ENCODE measurements at regions not wholly inside any gene's neighbourhood (a gene's known extent, or its start where the extent isn't known, plus 50 kb on each side); places are given as distances from the start of the nearest gene placed in this dataset.

- no peak overlapping the region for H3K27ac ChIP-seq (ENCODE audit: low read length)
- no peak for DNase-seq
- H3K4me1 ChIP-seq (ENCODE audit: control insufficient read depth, insufficient read depth, low read length) = no peaks in the 10 kb centered on the region
- H3K36me3 ChIP-seq (ENCODE audit: control insufficient read depth, insufficient read depth, low read length) = no peaks in the 10 kb centered on the region
- H3K9me3 ChIP-seq (replicated peaks; ENCODE audit: control insufficient read depth, low read depth, low read length) = no peaks in the 10 kb centered on the region
- WGBS (ENCODE audit: insufficient coverage) = 63% methylated on average over 5 of the region's 9 CpGs
- no peak overlapping the region for H3K4me3 ChIP-seq (ENCODE audit: low read length)
- H3K27me3 ChIP-seq (ENCODE audit: control insufficient read depth, insufficient read depth, low read length) = no peaks in the 10 kb centered on the region
Measured at GRCh38 chr5:2588850-2589501, 162.5 kb downstream of the IRX2 start.

GRCh38 chr5:2587189-2588031 lies 164.1 kb downstream of the IRX2 start:
- 87% methylated on average over 15 of the region's 15 CpGs for WGBS (ENCODE audit: insufficient coverage)
- Histone ChIP-seq H3K9me3 (replicated peaks; ENCODE audit: control insufficient read depth, low read depth, low read length) (no peaks in the 10 kb centered on the region), H3K4me1 (ENCODE audit: control insufficient read depth, insufficient read depth, low read length) (no peaks in the 10 kb centered on the region), H3K27ac (ENCODE audit: low read length) (no peak overlapping the region), H3K4me3 (ENCODE audit: low read length) (no peak overlapping the region), H3K27me3 (ENCODE audit: control insufficient read depth, insufficient read depth, low read length) (no peaks in the 10 kb centered on the region), H3K36me3 (ENCODE audit: control insufficient read depth, insufficient read depth, low read length) (no peaks in the 10 kb centered on the region)
- DNase-seq = no peak

GRCh38 chr5:2586016-2586715 lies 165.3 kb downstream of the IRX2 start:
- no peaks in the 10 kb centered on the region for H3K36me3 ChIP-seq (ENCODE audit: control insufficient read depth, insufficient read depth, low read length)
- no peak overlapping the region for H3K27ac ChIP-seq (ENCODE audit: low read length)
- 88% methylated on average over 4 of the region's 9 CpGs for WGBS (ENCODE audit: insufficient coverage)
- DNase-seq = no peak
- no peaks in the 10 kb centered on the region for H3K4me1 ChIP-seq (ENCODE audit: control insufficient read depth, insufficient read depth, low read length)
- no peak overlapping the region for H3K4me3 ChIP-seq (ENCODE audit: low read length)
- H3K27me3 ChIP-seq (ENCODE audit: control insufficient read depth, insufficient read depth, low read length) = no peaks in the 10 kb centered on the region
- H3K9me3 ChIP-seq (replicated peaks; ENCODE audit: control insufficient read depth, low read depth, low read length) = no peaks in the 10 kb centered on the region

- DNase-seq = no peak
- WGBS (ENCODE audit: insufficient coverage) = 73% methylated on average over 3 of the region's 3 CpGs
Measured at GRCh38 chr5:2584579-2585269, 166.8 kb downstream of the IRX2 start.

GRCh38 chr5:2582507-2582906 lies 169.0 kb downstream of the IRX2 start:
- Histone ChIP-seq H3K4me3 (ENCODE audit: low read length) (no peak overlapping the region), H3K36me3 (ENCODE audit: control insufficient read depth, insufficient read depth, low read length) (no peaks in the 10 kb centered on the region), H3K4me1 (ENCODE audit: control insufficient read depth, insufficient read depth, low read length) (no peaks in the 10 kb centered on the region), H3K27me3 (ENCODE audit: control insufficient read depth, insufficient read depth, low read length) (no peaks in the 10 kb centered on the region), H3K9me3 (replicated peaks; ENCODE audit: control insufficient read depth, low read depth, low read length) (no peaks in the 10 kb centered on the region), H3K27ac (ENCODE audit: low read length) (no peak overlapping the region)
- DNase-seq = no peak
- 87% methylated on average over 4 of the region's 4 CpGs for WGBS (ENCODE audit: insufficient coverage)

More at GRCh38 chr5:2584579-2585269, 166.8 kb downstream of the IRX2 start:
- Histone ChIP-seq H3K4me3 (ENCODE audit: low read length) (no peak overlapping the region), H3K27me3 (ENCODE audit: control insufficient read depth, insufficient read depth, low read length) (no peaks in the 10 kb centered on the region), H3K9me3 (replicated peaks; ENCODE audit: control insufficient read depth, low read depth, low read length) (no peaks in the 10 kb centered on the region), H3K36me3 (ENCODE audit: control insufficient read depth, insufficient read depth, low read length) (no peaks in the 10 kb centered on the region), H3K4me1 (ENCODE audit: control insufficient read depth, insufficient read depth, low read length) (no peaks in the 10 kb centered on the region), H3K27ac (ENCODE audit: low read length) (no peak overlapping the region)

GRCh38 chr5:2582106-2582505 lies 169.4 kb downstream of the IRX2 start:
- DNase-seq = no peak
- Histone ChIP-seq H3K27ac (ENCODE audit: low read length) (no peak overlapping the region), H3K27me3 (ENCODE audit: control insufficient read depth, insufficient read depth, low read length) (no peaks in the 10 kb centered on the region), H3K36me3 (ENCODE audit: control insufficient read depth, insufficient read depth, low read length) (no peaks in the 10 kb centered on the region), H3K4me1 (ENCODE audit: control insufficient read depth, insufficient read depth, low read length) (no peaks in the 10 kb centered on the region), H3K9me3 (replicated peaks; ENCODE audit: control insufficient read depth, low read depth, low read length) (no peaks in the 10 kb centered on the region), H3K4me3 (ENCODE audit: low read length) (no peak overlapping the region)
- 81% methylated on average over 7 of the region's 7 CpGs for WGBS (ENCODE audit: insufficient coverage)

GRCh38 chr5:2581418-2581817 lies 170.1 kb downstream of the IRX2 start:
- WGBS (ENCODE audit: insufficient coverage) = 100% methylated on average over 3 of the region's 5 CpGs
- no peaks in the 10 kb centered on the region for H3K27me3 ChIP-seq (ENCODE audit: control insufficient read depth, insufficient read depth, low read length)
- H3K4me3 ChIP-seq (ENCODE audit: low read length) = no peak overlapping the region
- H3K4me1 ChIP-seq (ENCODE audit: control insufficient read depth, insufficient read depth, low read length) = no peaks in the 10 kb centered on the region
- H3K27ac ChIP-seq (ENCODE audit: low read length) = no peak overlapping the region
- H3K36me3 ChIP-seq (ENCODE audit: control insufficient read depth, insufficient read depth, low read length) = no peaks in the 10 kb centered on the region
- no peaks in the 10 kb centered on the region for H3K9me3 ChIP-seq (replicated peaks; ENCODE audit: control insufficient read depth, low read depth, low read length)
- DNase-seq = no peak

- no peaks in the 10 kb centered on the region for H3K9me3 ChIP-seq (replicated peaks; ENCODE audit: control insufficient read depth, low read depth, low read length)
- H3K4me1 ChIP-seq (ENCODE audit: control insufficient read depth, insufficient read depth, low read length) = no peaks in the 10 kb centered on the region
- no peaks in the 10 kb centered on the region for H3K36me3 ChIP-seq (ENCODE audit: control insufficient read depth, insufficient read depth, low read length)
- H3K27ac ChIP-seq (ENCODE audit: low read length) = no peak overlapping the region
- no peak for DNase-seq
- peaks cover 2% of the 10 kb centered on the region for H3K27me3 ChIP-seq (ENCODE audit: control insufficient read depth, insufficient read depth, low read length)
- WGBS (ENCODE audit: insufficient coverage) = 50% methylated on average over 2 of the region's 5 CpGs
- no peak overlapping the region for H3K4me3 ChIP-seq (ENCODE audit: low read length)
Measured at GRCh38 chr5:2579126-2579525, 172.4 kb downstream of the IRX2 start.

GRCh38 chr5:2577312-2578036 lies 174.0 kb downstream of the IRX2 start:
- Histone ChIP-seq H3K36me3 (ENCODE audit: control insufficient read depth, insufficient read depth, low read length) (no peaks in the 10 kb centered on the region), H3K4me3 (ENCODE audit: low read length) (no peak overlapping the region), H3K27me3 (ENCODE audit: control insufficient read depth, insufficient read depth, low read length) (peaks cover 2% of the 10 kb centered on the region), H3K4me1 (ENCODE audit: control insufficient read depth, insufficient read depth, low read length) (no peaks in the 10 kb centered on the region), H3K27ac (ENCODE audit: low read length) (no peak overlapping the region), H3K9me3 (replicated peaks; ENCODE audit: control insufficient read depth, low read depth, low read length) (no peaks in the 10 kb centered on the region)
- WGBS (ENCODE audit: insufficient coverage) = 91% methylated on average over 12 of the region's 12 CpGs
- DNase-seq = no peak
